Kidney epithelial cell (primary cell): ENCODE measurements at regions not wholly inside any gene's neighbourhood (a gene's known extent, or its start where the extent isn't known, plus 50 kb on each side); places are given as distances from the start of the nearest gene placed in this dataset.

Source experiments
- DNase-seq: peaks from one replicate; pipeline ENCODE4 v3.0.0-alpha.2; 2010; ENCODE audit warnings: low read depth
- H3K27me3 ChIP-seq: 2 replicates; pipeline ENCODE4 v1.6.0; 2011; ENCODE audit warnings: low read length; ENCODE audit not compliant: control insufficient read depth, insufficient read depth
- H3K36me3 ChIP-seq: 2 replicates; pipeline ENCODE4 v1.5.1; 2011; ENCODE audit warnings: low read length; ENCODE audit not compliant: control insufficient read depth, insufficient read depth
- H3K4me3 ChIP-seq: 2 replicates; pipeline ENCODE4 v1.5.1; 2011; ENCODE audit warnings: low read depth, mild to moderate bottlenecking, control low read depth, low read length
- CTCF ChIP-seq: IDR thresholded peaks from 2 replicates; pipeline ENCODE4 v1.5.1; 2011; ENCODE audit warnings: mild to moderate bottlenecking, moderate library complexity, low read length, control low read depth, inconsistent platforms; ENCODE audit not compliant: insufficient read depth, poor library complexity, severe bottlenecking

- no peak for DNase-seq
- Histone ChIP-seq H3K4me3 (no peak overlapping the region), H3K27me3 (no peaks in the 10 kb centered on the region), H3K36me3 (no peaks in the 10 kb centered on the region)
- no peak for TF ChIP-seq CTCF
These were observed 152.0 kb downstream of the HS3ST3B1 start for GRCh38 chr17:14452856-14453255.

DNA sequence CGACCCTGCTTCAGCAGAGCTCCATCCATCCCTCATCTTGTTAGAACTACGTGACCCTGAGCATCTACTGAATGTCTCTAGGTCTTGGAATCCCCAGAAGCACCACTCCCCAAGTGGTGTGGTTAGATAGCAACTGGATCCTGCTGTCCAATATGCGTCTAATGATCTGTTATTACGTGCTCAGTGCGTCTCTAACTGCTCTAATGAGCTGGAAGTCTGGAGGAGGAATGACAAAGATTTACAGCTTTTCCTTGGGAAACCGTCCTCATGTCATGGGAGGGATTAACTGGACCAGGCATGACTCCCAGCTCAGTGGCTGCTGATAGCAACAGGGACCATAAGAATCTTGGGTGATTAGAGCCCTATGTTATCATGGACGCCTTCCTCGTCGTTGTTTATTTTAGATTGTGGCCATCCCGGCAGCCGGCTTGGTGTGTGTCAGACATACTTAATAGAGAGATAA, 150.9 kb downstream of the HS3ST3B1 start:
- Histone ChIP-seq H3K36me3 (no peaks in the 10 kb centered on the region), H3K4me3 (no peak overlapping the region), H3K27me3 (no peaks in the 10 kb centered on the region)
- no peak for TF ChIP-seq CTCF
- no peak for DNase-seq

- H3K4me3 ChIP-seq: no peak overlapping the region
- no peak for TF ChIP-seq CTCF
- no peaks in the 10 kb centered on the region for H3K36me3 ChIP-seq
- no peaks in the 10 kb centered on the region for H3K27me3 ChIP-seq
- no peak for DNase-seq
These were observed 147.9 kb downstream of the HS3ST3B1 start for GRCh38 chr17:14448818-14449217.

- no peak for DNase-seq
- no peak overlapping the region for H3K4me3 ChIP-seq
- H3K27me3 ChIP-seq: no peaks in the 10 kb centered on the region
- H3K36me3 ChIP-seq: no peaks in the 10 kb centered on the region
- TF ChIP-seq CTCF: no peak
These were observed 145.9 kb downstream of the HS3ST3B1 start for GRCh38 chr17:14446825-14447224.

DNA sequence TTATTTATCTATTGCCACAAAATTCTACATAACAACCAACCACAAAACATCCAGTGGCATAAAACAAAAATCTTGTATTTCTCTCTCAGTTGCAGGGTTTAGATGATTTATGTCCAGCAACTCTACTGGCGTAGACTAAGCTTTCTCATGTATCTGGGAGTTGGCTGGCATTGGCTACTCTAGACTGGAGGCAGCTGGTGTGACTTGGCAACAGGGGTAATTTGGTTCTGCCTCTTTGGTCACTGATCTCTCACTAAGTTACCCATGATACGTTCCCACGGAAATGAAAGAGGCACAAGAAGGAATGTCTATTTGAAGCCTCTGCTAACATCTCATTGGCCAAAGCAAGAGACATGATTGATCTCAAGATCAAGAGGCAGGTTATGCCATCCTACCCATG, 144.0 kb downstream of the HS3ST3B1 start:
- Histone ChIP-seq H3K4me3 (no peak overlapping the region), H3K36me3 (no peaks in the 10 kb centered on the region), H3K27me3 (no peaks in the 10 kb centered on the region)
- no peak for TF ChIP-seq CTCF
- no peak for DNase-seq

DNA sequence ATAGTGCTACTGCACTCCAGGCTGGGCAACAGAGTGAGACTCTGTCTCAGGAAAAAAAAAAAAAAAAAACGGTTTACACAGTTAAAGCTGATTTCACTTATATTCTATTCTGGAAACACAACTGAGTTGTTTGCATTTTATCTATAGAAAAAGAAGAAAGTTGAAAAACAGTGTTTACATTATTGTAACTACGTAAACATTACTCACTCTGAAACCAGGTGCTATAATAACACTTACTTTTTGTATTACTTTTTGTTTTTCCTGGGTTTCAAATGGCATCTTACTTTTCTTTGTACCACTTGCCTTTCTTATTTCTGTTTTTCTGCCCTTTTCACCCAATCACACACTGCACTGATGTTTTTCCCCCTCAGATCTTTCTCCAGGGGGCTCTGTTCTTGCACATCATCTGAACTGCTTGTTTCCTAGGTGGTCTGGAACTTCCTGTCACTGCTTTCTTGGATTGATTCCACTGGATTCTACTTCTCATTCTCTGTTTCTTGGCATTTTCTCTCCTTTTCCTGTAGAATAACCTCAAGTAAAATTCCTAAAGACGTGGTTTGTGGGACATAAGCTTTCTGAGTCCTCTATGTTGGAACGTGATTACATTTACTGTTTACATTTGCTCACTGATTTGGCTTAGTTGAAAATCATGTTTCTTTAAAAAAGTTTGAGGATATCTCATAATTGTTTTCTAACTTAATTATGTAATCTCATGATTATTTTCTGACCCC, 142.1 kb downstream of the HS3ST3B1 start:
- TF ChIP-seq CTCF: no peak
- H3K27me3 ChIP-seq: no peaks in the 10 kb centered on the region
- no peak for DNase-seq
- no peaks in the 10 kb centered on the region for H3K36me3 ChIP-seq
- H3K4me3 ChIP-seq: no peak overlapping the region
